ENCODE measurements at regions not wholly inside any gene's neighbourhood (a gene's known extent, or its start where the extent isn't known, plus 50 kb on each side); places are given as distances from the start of the nearest gene placed in this dataset.

DNA sequence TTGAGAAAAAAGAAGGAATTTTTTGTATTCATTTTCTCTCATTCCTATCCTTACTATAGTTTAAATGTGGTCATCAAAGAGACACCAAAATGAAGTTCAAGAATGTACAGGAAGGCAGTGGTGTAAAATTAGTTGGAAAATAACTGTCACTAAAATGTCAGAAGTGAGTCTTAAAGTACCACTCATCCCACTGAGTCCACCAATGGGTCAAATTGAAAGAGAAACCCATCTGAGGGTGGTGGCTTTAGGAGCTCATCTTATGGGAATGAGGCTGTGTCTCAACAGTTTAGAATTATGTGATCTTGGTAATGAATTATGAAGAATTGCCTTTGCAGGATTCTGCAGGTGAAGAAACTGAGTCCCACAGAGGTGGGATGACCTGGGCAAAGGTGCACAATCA, 403.5 kb downstream of the FGF9 start:
- no peaks in the 10 kb centered on the region for H3K9me3 ChIP-seq
- no peaks in the 10 kb centered on the region for H3K27me3 ChIP-seq
- intact Hi-C loops (cut with DNase I; ENCODE audit: low total_unique reads): no loop called here
- TF ChIP-seq, protein P1, sequence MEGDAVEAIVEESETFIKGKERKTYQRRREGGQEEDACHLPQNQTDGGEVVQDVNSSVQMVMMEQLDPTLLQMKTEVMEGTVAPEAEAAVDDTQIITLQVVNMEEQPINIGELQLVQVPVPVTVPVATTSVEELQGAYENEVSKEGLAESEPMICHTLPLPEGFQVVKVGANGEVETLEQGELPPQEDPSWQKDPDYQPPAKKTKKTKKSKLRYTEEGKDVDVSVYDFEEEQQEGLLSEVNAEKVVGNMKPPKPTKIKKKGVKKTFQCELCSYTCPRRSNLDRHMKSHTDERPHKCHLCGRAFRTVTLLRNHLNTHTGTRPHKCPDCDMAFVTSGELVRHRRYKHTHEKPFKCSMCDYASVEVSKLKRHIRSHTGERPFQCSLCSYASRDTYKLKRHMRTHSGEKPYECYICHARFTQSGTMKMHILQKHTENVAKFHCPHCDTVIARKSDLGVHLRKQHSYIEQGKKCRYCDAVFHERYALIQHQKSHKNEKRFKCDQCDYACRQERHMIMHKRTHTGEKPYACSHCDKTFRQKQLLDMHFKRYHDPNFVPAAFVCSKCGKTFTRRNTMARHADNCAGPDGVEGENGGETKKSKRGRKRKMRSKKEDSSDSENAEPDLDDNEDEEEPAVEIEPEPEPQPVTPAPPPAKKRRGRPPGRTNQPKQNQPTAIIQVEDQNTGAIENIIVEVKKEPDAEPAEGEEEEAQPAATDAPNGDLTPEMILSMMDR (IDR thresholded peaks at IDR 0.05): no peak
- TF ChIP-seq POLR2A (IDR thresholded peaks at IDR 0.05): no peak
- no peaks in the 10 kb centered on the region for H3K4me1 ChIP-seq
- no peak for DNase-seq
- H3K4me3 ChIP-seq: no peak overlapping the region
- no peak overlapping the region for H3K27ac ChIP-seq
- H3K36me3 ChIP-seq (ENCODE audit: low read depth, missing control alignments): no peaks in the 10 kb centered on the region

DNA sequence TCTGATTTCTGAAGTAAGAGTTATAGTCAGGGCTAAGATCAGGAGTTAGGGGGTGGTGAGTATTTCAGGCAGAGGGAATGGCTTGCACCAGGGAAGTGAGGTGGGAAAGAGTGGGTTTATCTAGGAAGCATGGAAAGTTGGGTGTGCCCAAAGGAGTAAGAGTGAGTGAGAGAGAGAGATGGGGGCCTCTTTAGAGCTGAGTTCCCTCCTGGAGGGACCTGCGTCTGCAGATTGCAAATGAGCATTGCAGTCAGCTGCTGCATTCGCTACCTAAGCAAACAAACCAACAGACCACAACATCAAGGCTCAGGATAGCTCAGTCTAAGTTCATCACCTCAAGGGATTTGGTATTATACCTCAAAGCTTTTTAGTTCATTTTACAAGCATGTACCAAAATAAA, 405.8 kb downstream of the FGF9 start:
- H3K27me3 ChIP-seq: no peaks in the 10 kb centered on the region

DNA sequence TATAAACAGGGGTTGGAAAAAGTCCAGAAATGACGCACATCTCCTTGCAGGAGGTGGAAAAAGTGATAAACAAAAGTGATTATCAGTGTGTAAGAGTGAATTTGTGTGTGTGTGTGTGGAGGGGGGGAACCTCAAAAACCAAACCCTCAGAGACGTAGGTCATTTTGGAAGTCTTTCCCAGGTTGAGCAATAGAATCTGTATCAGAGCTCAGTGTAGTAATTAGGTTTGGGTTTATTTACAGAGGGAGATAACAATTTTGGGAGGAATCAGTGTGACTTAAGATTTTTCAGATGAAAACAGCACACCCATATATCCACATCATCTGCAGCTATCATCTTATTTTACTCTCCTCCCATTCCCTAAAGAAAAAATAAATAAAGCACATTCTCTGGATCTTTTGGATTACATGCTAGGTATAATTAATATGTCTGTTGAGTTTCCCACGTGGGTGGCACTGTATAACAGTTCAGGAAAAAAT, 406.4 kb downstream of the FGF9 start:
- H3K4me3 ChIP-seq: no peak overlapping the region
- intact Hi-C loops (cut with DNase I; ENCODE audit: low total_unique reads): no loop called here
- H3K4me1 ChIP-seq: no peaks in the 10 kb centered on the region
- no peak for DNase-seq
- H3K27me3 ChIP-seq: no peaks in the 10 kb centered on the region
- H3K9me3 ChIP-seq: no peaks in the 10 kb centered on the region
- no peaks in the 10 kb centered on the region for H3K36me3 ChIP-seq (ENCODE audit: low read depth, missing control alignments)
- 46 to 49% methylated on average over 3 of the region's 3 CpGs for WGBS, 2 donors
- TF ChIP-seq, protein P1 (IDR thresholded peaks at IDR 0.05): no peak
- TF ChIP-seq POLR2A (IDR thresholded peaks at IDR 0.05): no peak
- H3K27ac ChIP-seq: no peak overlapping the region

More for the DNA sequence above, 405.8 kb downstream of the FGF9 start:
- intact Hi-C loops (cut with DNase I; ENCODE audit: low total_unique reads): no loop called here
- no peak for DNase-seq
- H3K27ac ChIP-seq: no peak overlapping the region
- no peaks in the 10 kb centered on the region for H3K9me3 ChIP-seq
- H3K36me3 ChIP-seq (ENCODE audit: low read depth, missing control alignments): no peaks in the 10 kb centered on the region
- TF ChIP-seq, protein P1 (IDR thresholded peaks at IDR 0.05): no peak
- no peak for TF ChIP-seq POLR2A (IDR thresholded peaks at IDR 0.05)
- H3K4me1 ChIP-seq: no peaks in the 10 kb centered on the region
- 85 to 92% methylated on average over 2 of the region's 2 CpGs for whole genome bisulfite sequencing, 2 donors
- no peak overlapping the region for H3K4me3 ChIP-seq

DNA sequence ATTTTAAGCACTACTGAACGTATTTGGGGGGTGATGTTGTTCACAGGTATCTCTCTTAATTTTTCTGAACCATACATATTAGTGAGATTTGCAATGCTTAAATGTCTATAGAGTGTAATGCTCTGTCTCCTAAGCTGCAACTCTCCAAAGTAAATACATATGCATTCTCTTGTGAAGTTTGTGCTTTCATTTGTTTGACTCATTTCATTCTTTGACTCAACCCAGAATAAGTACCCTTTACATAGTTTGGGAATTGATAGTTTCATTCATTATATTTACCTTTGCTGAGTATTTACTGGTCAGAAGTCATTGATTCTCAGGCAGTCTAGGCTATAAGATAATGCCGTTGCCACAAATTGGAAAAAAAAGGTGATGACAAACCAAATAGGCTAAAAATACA, 406.9 kb downstream of the FGF9 start:
- Histone ChIP-seq H3K27me3 (no peaks in the 10 kb centered on the region), H3K4me3 (no peak overlapping the region), H3K9me3 (no peaks in the 10 kb centered on the region), H3K27ac (no peak overlapping the region), H3K36me3 (ENCODE audit: low read depth, missing control alignments) (no peaks in the 10 kb centered on the region), H3K4me1 (no peaks in the 10 kb centered on the region)
- DNase-seq: no peak
- 29 to 37% methylated on average over 2 of the region's 2 CpGs for WGBS, 2 donors
- intact Hi-C loops (cut with DNase I; ENCODE audit: low total_unique reads): no loop called here
- no peak for TF ChIP-seq POLR2A (IDR thresholded peaks at IDR 0.05)
- TF ChIP-seq, protein P1 (IDR thresholded peaks at IDR 0.05): no peak

DNA sequence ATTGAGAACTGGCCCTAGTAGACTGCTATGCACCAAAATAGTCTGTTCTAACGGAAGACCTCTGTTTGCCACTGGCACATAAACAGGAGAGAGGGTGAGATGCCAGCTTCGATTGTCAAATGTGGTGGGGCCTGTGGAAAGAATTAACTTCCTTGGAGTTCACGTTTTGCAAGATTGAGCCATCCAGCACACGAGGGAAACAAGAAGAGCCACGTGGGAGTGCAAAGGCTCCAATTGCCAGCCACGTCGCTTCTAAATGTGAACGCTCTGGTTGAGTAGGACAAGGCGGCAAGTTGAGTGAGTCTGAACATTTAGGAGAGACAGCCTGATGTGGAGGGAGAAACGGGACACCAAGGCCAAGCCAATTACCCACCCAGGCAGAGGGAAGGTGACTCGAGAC, 409.1 kb downstream of the FGF9 start:
- Histone ChIP-seq H3K36me3 (ENCODE audit: low read depth, missing control alignments) (no peaks in the 10 kb centered on the region), H3K4me3 (no peak overlapping the region), H3K27me3 (no peaks in the 10 kb centered on the region), H3K4me1 (no peaks in the 10 kb centered on the region), H3K9me3 (no peaks in the 10 kb centered on the region), H3K27ac (no peak overlapping the region)
- intact Hi-C loops (cut with DNase I; ENCODE audit: low total_unique reads): no loop called here
- TF ChIP-seq, protein P1 (IDR thresholded peaks at IDR 0.05): no peak
- no peak for TF ChIP-seq POLR2A (IDR thresholded peaks at IDR 0.05)
- 90 to 91% methylated on average over 11 of the region's 11 CpGs for WGBS, 2 donors
- DNase-seq: no peak

Measured in testis (tissue), 2 donors.